Smooth muscle cell of the brain vasculature (primary cell): ENCODE measurements at regions not wholly inside any gene's neighbourhood (a gene's known extent, or its start where the extent isn't known, plus 50 kb on each side); places are given as distances from the start of the nearest gene placed in this dataset.

Experiments used
- DNase-seq: peaks from one replicate; pipeline ENCODE4 v3.0.0-alpha.2; 2012; ENCODE audit warnings: low read depth, low spot score

GRCh38 chr2:74735009-74735408, 81.0 kb downstream of the SEMA4F start:
- DNase-seq, result no peak

DNA sequence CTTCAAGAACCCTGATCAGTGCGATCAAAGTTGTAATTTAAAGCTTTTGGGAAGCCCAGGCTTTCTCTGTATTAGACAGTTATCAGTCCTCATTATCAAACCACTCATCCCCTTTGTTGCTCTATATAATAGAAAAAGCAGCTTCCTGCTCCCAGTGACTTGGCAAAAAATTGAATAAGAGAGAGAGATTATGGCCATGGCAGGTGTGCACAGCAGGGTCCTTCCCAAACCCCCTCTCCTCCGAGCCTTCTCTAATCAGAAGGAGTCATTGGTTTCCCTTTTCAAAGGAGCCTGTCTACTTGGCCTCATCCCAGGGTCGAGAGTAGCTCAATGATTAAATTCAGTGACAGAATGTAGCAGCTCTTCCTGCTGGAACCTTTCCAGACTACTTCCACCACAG, 81.5 kb downstream of the SEMA4F start:
- DNase-seq, result no peak

DNA sequence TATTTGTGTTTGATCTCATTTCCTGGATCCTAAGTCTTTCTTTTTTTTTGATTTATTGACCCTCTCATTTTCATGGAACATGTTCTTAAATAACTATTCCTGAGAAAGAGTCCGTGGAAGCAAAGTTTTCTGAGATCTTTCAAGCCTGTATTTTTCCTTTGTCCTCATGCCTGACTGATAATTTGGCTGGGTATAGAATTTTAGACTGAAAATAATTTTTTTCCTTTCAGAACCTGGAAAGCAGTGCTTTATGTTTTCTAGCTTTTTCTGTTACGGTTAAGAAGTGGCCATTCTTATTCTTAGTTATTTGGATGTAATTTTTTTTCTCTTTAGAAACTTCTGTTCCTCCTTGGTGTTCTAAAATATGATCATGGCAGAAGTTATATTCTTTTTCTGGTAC, 82.5 kb downstream of the SEMA4F start:
- no peak for DNase-seq

DNA sequence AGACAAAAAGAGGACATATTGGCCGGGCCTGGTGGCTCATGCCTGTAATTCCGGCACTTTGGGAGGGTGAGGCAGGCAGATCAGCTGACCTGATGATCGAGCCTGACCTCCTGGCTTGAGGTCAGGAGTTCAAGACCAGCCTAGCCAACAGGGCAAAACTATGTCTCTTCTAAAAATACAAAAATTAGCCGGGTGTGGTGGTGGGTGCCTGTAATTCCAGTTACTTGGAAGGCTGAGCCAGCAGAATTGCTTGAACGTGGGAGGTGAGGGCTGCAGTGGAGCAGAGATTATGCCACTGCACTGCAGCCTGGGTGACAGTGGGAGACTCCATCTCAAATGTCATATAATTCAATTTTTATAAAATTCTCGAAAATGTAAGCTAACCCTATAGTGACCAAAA, 84.5 kb downstream of the SEMA4F start:
- DNase-seq, result no peak

GRCh38 chr2:74739129-74739528, 85.1 kb downstream of the SEMA4F start:
- no peak for DNase-seq

- no peak for DNase-seq
Observed at GRCh38 chr2:74739733-74740241, 85.7 kb downstream of the SEMA4F start.

DNA sequence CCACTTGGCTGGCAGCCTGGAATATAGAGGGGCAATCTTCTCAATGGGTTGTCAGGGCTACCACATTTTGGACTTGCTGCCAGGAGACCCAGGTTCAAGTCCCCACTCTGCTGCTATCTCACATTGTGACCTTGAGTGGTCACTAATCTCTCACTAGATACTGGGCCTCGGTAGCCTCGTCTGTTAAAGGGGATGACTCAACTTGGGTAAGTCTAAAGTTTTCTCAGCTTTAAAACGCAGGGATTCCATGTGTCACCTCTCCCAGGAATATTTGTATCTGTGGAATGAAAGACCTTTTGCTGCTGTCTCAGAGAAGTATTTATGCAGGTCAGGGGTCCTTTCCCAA, 86.3 kb downstream of the SEMA4F start:
- no peak for DNase-seq

GRCh38 chr2:74740741-74741431, 86.8 kb downstream of the SEMA4F start:
- no peak for DNase-seq

- DNase-seq, result no peak
Observed at GRCh38 chr2:74741629-74742028, 87.6 kb downstream of the SEMA4F start.

- no peak for DNase-seq
Observed at GRCh38 chr2:74742471-74742870, 88.4 kb downstream of the SEMA4F start.

DNA sequence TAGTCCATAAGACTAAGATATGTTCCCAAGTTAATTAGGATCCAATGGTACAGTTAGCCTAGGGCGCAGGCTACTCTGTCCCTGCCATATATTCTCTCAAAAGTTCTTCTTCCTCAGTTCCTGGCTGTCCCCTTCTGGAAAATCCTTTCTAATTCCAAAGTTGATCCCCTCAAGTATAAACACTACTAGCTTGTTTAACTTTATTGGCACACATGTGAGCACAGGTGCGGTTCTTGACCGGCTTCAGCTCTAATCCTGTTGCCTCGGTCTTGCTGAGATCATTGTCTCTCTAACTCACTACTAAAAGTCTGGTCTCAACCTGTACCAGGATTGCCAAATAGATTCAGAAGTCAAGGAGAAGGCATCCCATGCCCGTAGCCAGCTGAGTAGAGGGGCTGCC, 89.0 kb downstream of the SEMA4F start:
- no peak for DNase-seq

GRCh38 chr2:74743778-74744177, 89.7 kb downstream of the SEMA4F start:
- DNase-seq, result no peak

- no peak for DNase-seq
Observed at GRCh38 chr2:74744731-74745515, 89.0 kb upstream of the HK2 start.

- no peak for DNase-seq
Observed at GRCh38 chr2:74745766-74746165, 88.2 kb upstream of the HK2 start.

DNA sequence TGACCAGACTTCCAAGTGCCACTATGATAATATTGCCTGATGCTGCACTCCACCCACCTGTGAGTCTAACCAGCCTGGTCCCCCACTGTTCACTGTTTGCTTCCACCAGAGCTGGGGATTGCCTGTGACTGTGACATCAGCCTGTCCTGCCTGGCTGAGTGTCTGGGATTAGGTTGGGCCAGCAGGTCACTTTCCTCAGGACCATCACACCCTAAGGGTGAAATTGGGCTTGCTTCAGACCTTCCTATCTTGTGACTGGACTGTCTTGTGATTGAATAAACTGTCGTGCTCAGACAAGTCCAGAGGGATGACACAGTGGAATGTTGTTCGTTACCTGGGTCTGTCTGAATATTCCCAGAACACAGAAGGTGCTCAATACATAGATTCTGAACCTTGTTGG, 87.4 kb upstream of the HK2 start:
- DNase-seq, result no peak

DNA sequence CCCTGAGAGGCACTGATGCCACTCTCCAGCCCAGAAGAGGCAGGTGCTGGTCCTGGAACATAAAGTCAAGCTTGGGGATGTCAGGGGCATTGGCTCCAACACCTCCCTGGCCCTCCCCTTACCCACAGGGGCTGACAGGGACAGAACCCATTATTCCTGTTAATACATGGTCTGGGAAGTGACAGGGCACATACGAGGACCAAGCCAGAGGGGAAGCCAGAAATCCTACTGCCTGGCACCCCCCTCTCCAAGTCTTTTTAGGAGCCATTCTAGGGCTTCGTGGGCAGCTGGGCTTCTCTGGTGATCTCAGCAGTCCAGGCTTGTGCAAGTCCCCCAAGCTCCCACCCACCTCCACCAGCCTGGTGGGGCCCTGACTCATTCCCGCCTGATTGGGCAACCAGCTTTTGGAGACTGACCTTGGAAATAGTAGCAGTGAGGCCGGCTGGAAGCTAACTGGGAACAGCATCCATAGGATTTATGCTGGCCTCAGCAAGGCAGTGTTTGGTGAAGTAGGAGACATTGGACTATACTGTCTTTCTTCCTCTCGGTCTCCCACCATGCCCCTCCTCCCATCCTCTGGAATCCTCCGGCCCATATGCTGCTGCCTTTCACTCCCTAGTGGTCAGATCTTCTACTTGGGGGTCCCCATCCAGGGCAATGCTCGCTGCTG, 86.4 kb upstream of the HK2 start:
- DNase-seq, result no peak

DNA sequence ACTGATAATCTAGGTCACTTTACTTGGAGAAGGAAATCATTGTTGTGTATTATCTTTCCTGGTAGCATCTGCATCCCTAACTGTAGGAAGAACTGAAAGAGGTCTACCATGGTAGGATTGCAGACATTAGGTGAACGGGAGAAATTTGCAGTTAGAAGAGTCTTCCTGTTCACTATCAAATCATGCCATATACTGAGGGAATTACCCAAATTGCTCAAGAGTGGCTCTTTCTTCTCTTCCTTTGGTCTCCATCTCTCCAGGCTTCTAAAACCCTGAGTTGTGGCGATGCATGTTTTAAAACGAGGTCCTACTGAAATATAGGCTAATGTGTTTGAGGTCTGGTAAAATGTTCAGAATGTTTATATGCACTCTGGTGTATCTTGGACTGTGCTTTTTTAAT, 85.3 kb upstream of the HK2 start:
- DNase-seq, result no peak

- DNase-seq, result no peak
Observed at GRCh38 chr2:74749432-74749831, 84.5 kb upstream of the HK2 start.

DNA sequence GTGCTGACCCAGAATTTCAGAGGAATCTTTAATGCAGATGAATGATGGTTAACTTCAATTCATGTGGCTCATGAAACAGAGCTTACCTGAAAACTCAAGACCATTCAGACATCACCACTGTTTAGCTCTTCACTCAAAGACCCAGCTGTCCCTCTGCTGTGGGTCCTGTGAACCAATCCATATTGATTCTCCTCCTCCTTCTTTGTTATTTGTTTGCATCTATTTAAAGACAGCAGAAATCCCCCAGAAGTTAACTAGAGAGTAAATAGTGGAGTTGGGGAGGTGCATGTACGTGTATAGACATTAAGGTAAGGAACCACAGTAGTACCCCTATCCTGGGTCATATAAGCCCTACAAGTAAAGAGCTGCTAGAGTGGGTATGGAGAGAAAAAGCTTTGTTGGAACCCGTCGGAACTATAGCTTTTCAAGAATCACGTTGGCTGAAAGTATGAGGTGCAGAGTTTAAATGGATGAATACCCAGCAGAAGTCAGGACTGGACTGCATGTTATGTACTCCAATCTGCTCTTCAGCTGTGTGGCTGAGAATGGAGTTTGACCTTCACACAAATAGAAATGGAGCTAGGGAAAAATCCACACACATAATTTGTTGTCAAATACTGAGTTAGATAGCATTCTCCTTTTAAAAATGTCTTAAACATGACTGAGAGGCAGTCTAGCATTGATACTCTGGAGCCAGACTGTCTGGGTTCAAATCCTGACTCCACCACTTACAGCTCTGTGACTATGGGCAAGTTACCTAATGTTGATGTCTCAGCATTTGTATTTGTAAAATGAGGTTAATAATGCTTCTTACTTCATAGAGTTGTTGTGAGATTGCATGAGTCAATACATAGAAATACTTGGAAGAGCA, 81.7 kb upstream of the HK2 start:
- no peak for DNase-seq

- DNase-seq, result no peak
Observed at GRCh38 chr2:74755386-74755785, 78.5 kb upstream of the HK2 start.

DNA sequence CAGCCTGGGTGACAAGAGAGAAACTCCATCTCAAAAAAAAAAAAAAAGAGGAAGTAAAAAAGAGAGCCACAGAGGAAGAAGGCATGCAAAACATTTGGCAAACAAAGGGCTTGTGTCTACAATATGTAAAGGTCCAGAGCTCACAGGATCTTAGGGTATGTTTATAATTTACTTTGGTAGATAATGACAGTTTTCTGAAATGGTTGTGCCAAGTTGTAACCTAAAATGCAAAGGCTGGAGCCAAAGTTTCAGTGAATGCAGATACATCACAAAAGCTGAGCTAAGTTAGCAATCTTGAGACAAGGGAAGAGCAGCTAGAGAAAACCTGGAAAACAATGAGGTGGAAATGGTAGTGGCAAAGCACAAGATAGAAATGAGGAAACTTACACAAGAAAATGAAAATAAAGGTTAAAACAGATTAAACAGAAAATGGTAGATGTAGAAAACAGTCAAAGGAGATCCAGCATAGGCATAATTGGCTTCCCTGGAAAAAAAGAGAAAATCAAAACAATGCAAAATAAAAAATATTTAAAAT, 77.5 kb upstream of the HK2 start:
- DNase-seq, result no peak

- no peak for DNase-seq
Observed at GRCh38 chr2:74759986-74760385, 73.9 kb upstream of the HK2 start.
